ENCODE measurements at regions not wholly inside any gene's neighbourhood (a gene's known extent, or its start where the extent isn't known, plus 50 kb on each side); places are given as distances from the start of the nearest gene placed in this dataset.

DNA sequence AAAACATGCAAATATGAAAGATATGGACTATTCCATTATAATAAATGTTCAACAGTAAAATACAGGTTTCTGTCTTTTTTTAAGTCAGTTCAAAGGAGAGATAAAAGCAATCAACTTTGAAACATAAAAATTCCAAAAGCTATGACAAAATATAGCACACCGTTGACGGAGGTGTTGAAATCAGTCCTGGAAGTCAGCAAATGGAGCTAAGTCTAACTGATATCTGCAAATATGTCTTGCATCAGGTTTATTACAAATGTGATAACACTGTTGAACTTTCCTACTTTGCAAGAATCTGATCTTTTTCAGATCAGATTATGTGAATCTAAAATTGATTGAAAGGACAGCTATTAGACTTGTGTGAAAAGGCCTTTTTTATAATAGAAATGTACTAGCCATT, 300.7 kb downstream of the SHOX2 start:
- H3K79me2 ChIP-seq (replicated peaks; ENCODE audit: insufficient read depth, low read length), result no peaks in the 10 kb centered on the region
- H3K36me3 ChIP-seq (ENCODE audit: insufficient read depth, low read length), result no peaks in the 10 kb centered on the region
- TF ChIP-seq RAD21 (conservative IDR thresholded peaks at IDR 0.05), result no peak
- TF ChIP-seq EP300 (conservative IDR thresholded peaks at IDR 0.05; ENCODE audit: poor library complexity, severe bottlenecking), result no peak
- no peak for TF ChIP-seq MXI1 (conservative IDR thresholded peaks at IDR 0.05; ENCODE audit: poor library complexity, severe bottlenecking)
- TF ChIP-seq, protein P1, sequence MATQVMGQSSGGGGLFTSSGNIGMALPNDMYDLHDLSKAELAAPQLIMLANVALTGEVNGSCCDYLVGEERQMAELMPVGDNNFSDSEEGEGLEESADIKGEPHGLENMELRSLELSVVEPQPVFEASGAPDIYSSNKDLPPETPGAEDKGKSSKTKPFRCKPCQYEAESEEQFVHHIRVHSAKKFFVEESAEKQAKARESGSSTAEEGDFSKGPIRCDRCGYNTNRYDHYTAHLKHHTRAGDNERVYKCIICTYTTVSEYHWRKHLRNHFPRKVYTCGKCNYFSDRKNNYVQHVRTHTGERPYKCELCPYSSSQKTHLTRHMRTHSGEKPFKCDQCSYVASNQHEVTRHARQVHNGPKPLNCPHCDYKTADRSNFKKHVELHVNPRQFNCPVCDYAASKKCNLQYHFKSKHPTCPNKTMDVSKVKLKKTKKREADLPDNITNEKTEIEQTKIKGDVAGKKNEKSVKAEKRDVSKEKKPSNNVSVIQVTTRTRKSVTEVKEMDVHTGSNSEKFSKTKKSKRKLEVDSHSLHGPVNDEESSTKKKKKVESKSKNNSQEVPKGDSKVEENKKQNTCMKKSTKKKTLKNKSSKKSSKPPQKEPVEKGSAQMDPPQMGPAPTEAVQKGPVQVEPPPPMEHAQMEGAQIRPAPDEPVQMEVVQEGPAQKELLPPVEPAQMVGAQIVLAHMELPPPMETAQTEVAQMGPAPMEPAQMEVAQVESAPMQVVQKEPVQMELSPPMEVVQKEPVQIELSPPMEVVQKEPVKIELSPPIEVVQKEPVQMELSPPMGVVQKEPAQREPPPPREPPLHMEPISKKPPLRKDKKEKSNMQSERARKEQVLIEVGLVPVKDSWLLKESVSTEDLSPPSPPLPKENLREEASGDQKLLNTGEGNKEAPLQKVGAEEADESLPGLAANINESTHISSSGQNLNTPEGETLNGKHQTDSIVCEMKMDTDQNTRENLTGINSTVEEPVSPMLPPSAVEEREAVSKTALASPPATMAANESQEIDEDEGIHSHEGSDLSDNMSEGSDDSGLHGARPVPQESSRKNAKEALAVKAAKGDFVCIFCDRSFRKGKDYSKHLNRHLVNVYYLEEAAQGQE (IDR thresholded peaks at IDR 0.05; ENCODE audit: borderline replicate concordance), result no peak
- TF ChIP-seq, protein P2, sequence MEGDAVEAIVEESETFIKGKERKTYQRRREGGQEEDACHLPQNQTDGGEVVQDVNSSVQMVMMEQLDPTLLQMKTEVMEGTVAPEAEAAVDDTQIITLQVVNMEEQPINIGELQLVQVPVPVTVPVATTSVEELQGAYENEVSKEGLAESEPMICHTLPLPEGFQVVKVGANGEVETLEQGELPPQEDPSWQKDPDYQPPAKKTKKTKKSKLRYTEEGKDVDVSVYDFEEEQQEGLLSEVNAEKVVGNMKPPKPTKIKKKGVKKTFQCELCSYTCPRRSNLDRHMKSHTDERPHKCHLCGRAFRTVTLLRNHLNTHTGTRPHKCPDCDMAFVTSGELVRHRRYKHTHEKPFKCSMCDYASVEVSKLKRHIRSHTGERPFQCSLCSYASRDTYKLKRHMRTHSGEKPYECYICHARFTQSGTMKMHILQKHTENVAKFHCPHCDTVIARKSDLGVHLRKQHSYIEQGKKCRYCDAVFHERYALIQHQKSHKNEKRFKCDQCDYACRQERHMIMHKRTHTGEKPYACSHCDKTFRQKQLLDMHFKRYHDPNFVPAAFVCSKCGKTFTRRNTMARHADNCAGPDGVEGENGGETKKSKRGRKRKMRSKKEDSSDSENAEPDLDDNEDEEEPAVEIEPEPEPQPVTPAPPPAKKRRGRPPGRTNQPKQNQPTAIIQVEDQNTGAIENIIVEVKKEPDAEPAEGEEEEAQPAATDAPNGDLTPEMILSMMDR (IDR thresholded peaks at IDR 0.05; ENCODE audit: poor library complexity, severe bottlenecking), result no peak
- TF ChIP-seq SMC3 (conservative IDR thresholded peaks at IDR 0.05; ENCODE audit: poor library complexity), result no peak
- TF ChIP-seq EZH2 (IDR thresholded peaks at IDR 0.05; ENCODE audit: borderline replicate concordance, insufficient read depth, low read length, poor library complexity, severe bottlenecking), result no peak
- TF ChIP-seq TAF1 (IDR thresholded peaks at IDR 0.05; ENCODE audit: low read depth), result no peak
- TF ChIP-seq POLR2AphosphoS5 (IDR thresholded peaks at IDR 0.05), result no peak
- H3K9me3 ChIP-seq (ENCODE audit: low read length), result no peaks in the 10 kb centered on the region
- no peak overlapping the region for H2AFZ ChIP-seq (ENCODE audit: low read depth, low read length)
- no peak overlapping the region for H3K4me3 ChIP-seq (ENCODE audit: low read length)
- no peak overlapping the region for H3K9ac ChIP-seq (ENCODE audit: low read length)
- H4K20me1 ChIP-seq (ENCODE audit: insufficient read depth), result no peaks in the 10 kb centered on the region
- H3K4me2 ChIP-seq (ENCODE audit: low read length), result no peak overlapping the region
- no peak overlapping the region for H3K27ac ChIP-seq (ENCODE audit: low read length)
- no peaks in the 10 kb centered on the region for H3K27me3 ChIP-seq (ENCODE audit: insufficient read depth, low read depth, low read length)
- H3K9me2 ChIP-seq (ENCODE audit: insufficient read depth, low read length), result no peaks in the 10 kb centered on the region
- H3F3A ChIP-seq (ENCODE audit: insufficient read depth, low read length, poor library complexity, severe bottlenecking), result no peaks in the 10 kb centered on the region

DNA sequence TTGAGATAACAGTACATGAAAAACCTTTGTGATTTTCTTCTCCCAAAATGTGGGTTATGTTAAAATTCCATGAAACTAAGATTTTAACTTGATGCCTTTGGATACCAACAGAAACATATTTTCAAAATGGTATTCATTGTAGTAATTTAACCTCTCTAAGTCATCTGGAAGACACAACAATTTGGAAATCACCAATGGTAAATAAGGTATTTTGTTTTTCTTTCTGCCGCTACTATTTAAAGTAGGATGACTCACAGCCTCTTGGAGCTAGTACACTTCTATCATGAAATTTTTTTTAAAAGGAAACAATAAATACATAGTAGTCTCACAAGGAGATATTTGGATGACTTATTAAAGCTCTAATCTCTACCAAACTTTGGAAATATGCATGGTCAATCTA, 291.6 kb upstream of the VEPH1 start:
- no peaks in the 10 kb centered on the region for H3K79me2 ChIP-seq (replicated peaks; ENCODE audit: insufficient read depth, low read length)
- H3K4me3 ChIP-seq (ENCODE audit: low read length), result no peak overlapping the region
- no peak overlapping the region for H3K27ac ChIP-seq (ENCODE audit: low read length)
- H3K27me3 ChIP-seq (ENCODE audit: insufficient read depth, low read depth, low read length), result no peaks in the 10 kb centered on the region
- no peak overlapping the region for H3K4me2 ChIP-seq (ENCODE audit: low read length)
- TF ChIP-seq POLR2AphosphoS5 (IDR thresholded peaks at IDR 0.05), result no peak
- no peak for TF ChIP-seq EZH2 (IDR thresholded peaks at IDR 0.05; ENCODE audit: borderline replicate concordance, insufficient read depth, low read length, poor library complexity, severe bottlenecking)
- no peak for TF ChIP-seq SMC3 (conservative IDR thresholded peaks at IDR 0.05; ENCODE audit: poor library complexity)
- TF ChIP-seq, protein P1 (IDR thresholded peaks at IDR 0.05; ENCODE audit: borderline replicate concordance), result no peak
- no peaks in the 10 kb centered on the region for H4K20me1 ChIP-seq (ENCODE audit: insufficient read depth)
- no peak overlapping the region for H3K9ac ChIP-seq (ENCODE audit: low read length)
- no peaks in the 10 kb centered on the region for H3F3A ChIP-seq (ENCODE audit: insufficient read depth, low read length, poor library complexity, severe bottlenecking)
- no peak overlapping the region for H2AFZ ChIP-seq (ENCODE audit: low read depth, low read length)
- H3K36me3 ChIP-seq (ENCODE audit: insufficient read depth, low read length), result no peaks in the 10 kb centered on the region
- H3K9me2 ChIP-seq (ENCODE audit: insufficient read depth, low read length), result no peaks in the 10 kb centered on the region
- H3K9me3 ChIP-seq (ENCODE audit: low read length), result no peaks in the 10 kb centered on the region
